Body of pancreas (tissue), 4 donors: ENCODE measurements at regions not wholly inside any gene's neighbourhood (a gene's known extent, or its start where the extent isn't known, plus 50 kb on each side); places are given as distances from the start of the nearest gene placed in this dataset.

Experiments
- ATAC-seq: fragments of 150-250 bp; one replicate; pipeline ENCODE4 v1.9.1; 2016
- DNase-seq, 4 donors: peaks; one replicate each; pipeline ENCODE4 v3.0.0-alpha.2; 2019
- H3K27ac ChIP-seq, 4 donors: fragments of 200-600 bp; sonication (generic); 1 replicate in 3 of 4; 2 replicates in 1 of 4; pipeline versions ENCODE4 v1.5.1 to v1.6.1; 2016 to 2019; ENCODE audit warnings: mild to moderate bottlenecking in 1 of 4, mixed read lengths in 1 of 4, moderate library complexity in 1 of 4
- H3K27me3 ChIP-seq, 2 donors: fragments of 200-600 bp; sonication (generic); one replicate each; pipeline ENCODE4 v1.6.0; 2016; ENCODE audit warnings: mild to moderate bottlenecking in 1 of 2
- H3K36me3 ChIP-seq, 2 donors: fragments of 200-600 bp; sonication (generic); replicated peaks in 1 of 2; 2 replicates each; pipeline ENCODE4 v1.5.1; 2016; ENCODE audit warnings: low read depth in 2 of 2; ENCODE audit not compliant: insufficient read depth in 1 of 2
- H3K4me1 ChIP-seq: fragments of 200-600 bp; sonication (generic); one replicate; pipeline ENCODE4 v1.6.0; 2016
- H3K4me3 ChIP-seq, 2 donors: fragments of 200-600 bp; sonication (generic); 1 replicate in 1 of 2; 2 replicates in 1 of 2; pipeline ENCODE4 v1.5.1; 2016 to 2019
- H3K9me3 ChIP-seq, 3 donors: fragments of 200-600 bp; sonication (generic); 1 replicate in 2 of 3; 2 replicates in 1 of 3; pipeline ENCODE4 v1.5.1; 2016
- POLR2A ChIP-seq, 3 donors: fragments of 450-650 bp; IDR thresholded peaks; one replicate each; pipeline ENCODE4 v1.6.1; 2016; ENCODE audit warnings: antibody characterized with exemption in 3 of 3, mild to moderate bottlenecking in 2 of 3
- WGBS, 2 donors: methylation state at CpG; one replicate each; pipeline ENCODE4 v1.1.5; 2017; 5-methylcytosine and 5-hydroxymethylcytosine counted together
- intact Hi-C: fragments of 100-400 bp; cut with DNase I; formaldehyde crosslinking; loops from one replicate; pipeline ENCODE4 v1.15.1; 2023
- TF ChIP-seq, protein P1 (sequence below), 7 experiments: fragments of 450-650 bp in 4 of 7; fragments of 200-600 bp in 3 of 7; sonication (generic) in 3 of 7; IDR thresholded peaks; one replicate each; pipeline ENCODE4 v1.5.1; 2016 to 2019; ENCODE audit warnings: antibody characterized with exemption in 7 of 7

- Histone ChIP-seq H3K4me3 (no peak overlapping the region), H3K4me1 (no peaks in the 10 kb centered on the region), H3K9me3 (no peaks in the 10 kb centered on the region), H3K27me3 (no peaks in the 10 kb centered on the region), H3K27ac (no peak overlapping the region), H3K36me3 (no peaks in the 10 kb centered on the region)
- WGBS, 2 donors, result 78 to 81% methylated on average over 6 of the region's 6 CpGs
- TF ChIP-seq POLR2A (IDR thresholded peaks at IDR 0.05), result no peak
- TF ChIP-seq, protein P1, sequence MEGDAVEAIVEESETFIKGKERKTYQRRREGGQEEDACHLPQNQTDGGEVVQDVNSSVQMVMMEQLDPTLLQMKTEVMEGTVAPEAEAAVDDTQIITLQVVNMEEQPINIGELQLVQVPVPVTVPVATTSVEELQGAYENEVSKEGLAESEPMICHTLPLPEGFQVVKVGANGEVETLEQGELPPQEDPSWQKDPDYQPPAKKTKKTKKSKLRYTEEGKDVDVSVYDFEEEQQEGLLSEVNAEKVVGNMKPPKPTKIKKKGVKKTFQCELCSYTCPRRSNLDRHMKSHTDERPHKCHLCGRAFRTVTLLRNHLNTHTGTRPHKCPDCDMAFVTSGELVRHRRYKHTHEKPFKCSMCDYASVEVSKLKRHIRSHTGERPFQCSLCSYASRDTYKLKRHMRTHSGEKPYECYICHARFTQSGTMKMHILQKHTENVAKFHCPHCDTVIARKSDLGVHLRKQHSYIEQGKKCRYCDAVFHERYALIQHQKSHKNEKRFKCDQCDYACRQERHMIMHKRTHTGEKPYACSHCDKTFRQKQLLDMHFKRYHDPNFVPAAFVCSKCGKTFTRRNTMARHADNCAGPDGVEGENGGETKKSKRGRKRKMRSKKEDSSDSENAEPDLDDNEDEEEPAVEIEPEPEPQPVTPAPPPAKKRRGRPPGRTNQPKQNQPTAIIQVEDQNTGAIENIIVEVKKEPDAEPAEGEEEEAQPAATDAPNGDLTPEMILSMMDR (IDR thresholded peaks at IDR 0.05), result no peak
- intact Hi-C loops, result no loop called here
- DNase-seq (no peak), ATAC-seq (no peak)
These were observed 320.4 kb downstream of the DRD1 start for GRCh38 chr5:175123542-175123941.

- TF ChIP-seq, protein P1 (IDR thresholded peaks at IDR 0.05), result no peak
- no peak for TF ChIP-seq POLR2A (IDR thresholded peaks at IDR 0.05)
- 81 to 85% methylated on average over 2 of the region's 2 CpGs for whole genome bisulfite sequencing, 2 donors
These were observed 322.5 kb downstream of the DRD1 start for GRCh38 chr5:175121457-175121856.

GRCh38 chr5:175120412-175120811 is 323.6 kb downstream of the DRD1 start:
- no peak overlapping the region for H3K27ac ChIP-seq
- TF ChIP-seq, protein P1 (IDR thresholded peaks at IDR 0.05), result no peak
- no peak for TF ChIP-seq POLR2A (IDR thresholded peaks at IDR 0.05)
- 74 to 89% methylated on average over 6 to 7 of the region's 7 CpGs for WGBS, 2 donors
- intact Hi-C loops, result no loop called here
- no peak overlapping the region for H3K4me3 ChIP-seq
- H3K4me1 ChIP-seq, result no peaks in the 10 kb centered on the region
- DNase-seq (no peak), ATAC-seq (no peak)
- no peaks in the 10 kb centered on the region for H3K9me3 ChIP-seq
- no peaks in the 10 kb centered on the region for H3K36me3 ChIP-seq
- H3K27me3 ChIP-seq, result no peaks in the 10 kb centered on the region

More at GRCh38 chr5:175121457-175121856, 322.5 kb downstream of the DRD1 start:
- Histone ChIP-seq H3K4me3 (no peak overlapping the region), H3K27me3 (no peaks in the 10 kb centered on the region), H3K9me3 (no peaks in the 10 kb centered on the region), H3K4me1 (no peaks in the 10 kb centered on the region), H3K27ac (no peak overlapping the region), H3K36me3 (no peaks in the 10 kb centered on the region)
- ATAC-seq, result no peak
- DNase-seq, result no peak
- intact Hi-C loops, result no loop called here

DNA sequence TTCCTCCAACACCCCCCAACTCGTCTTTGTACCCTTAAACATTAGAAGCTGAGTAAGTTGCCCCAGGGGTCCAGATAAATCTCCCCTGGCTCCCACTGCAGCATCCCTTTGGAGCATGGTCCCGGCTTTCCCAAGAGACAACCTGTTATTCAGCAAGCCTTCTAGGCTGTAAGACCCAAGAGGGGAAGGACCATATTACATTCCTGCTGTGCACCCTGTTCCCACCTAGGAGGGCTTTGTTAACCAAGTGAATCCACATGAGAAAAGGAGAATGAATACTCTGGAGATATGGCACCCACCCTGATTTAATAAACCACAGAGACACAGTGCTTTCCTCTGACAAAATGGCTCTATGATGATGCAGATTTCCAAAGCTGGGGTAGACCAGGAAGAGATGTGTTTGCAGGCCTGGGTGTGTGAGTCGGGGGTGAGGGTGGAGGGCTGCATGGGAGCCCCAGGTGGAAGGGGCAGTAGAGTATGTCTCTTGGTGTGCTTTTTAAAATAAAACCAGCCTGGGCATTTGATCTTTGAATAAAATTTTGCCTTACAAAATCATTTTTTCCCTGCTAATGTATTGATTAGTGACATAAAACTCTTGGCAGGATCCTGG is 325.2 kb downstream of the DRD1 start:
- no peak for ATAC-seq
- H3K27me3 ChIP-seq, result no peaks in the 10 kb centered on the region
- 55 to 71% methylated on average over 3 of the region's 3 CpGs for WGBS, 2 donors
- H3K4me1 ChIP-seq, result no peaks in the 10 kb centered on the region
- no peak for TF ChIP-seq POLR2A (IDR thresholded peaks at IDR 0.05)
- TF ChIP-seq, protein P1 (IDR thresholded peaks at IDR 0.05), result no peak
- DNase-seq, result no peak
- H3K4me3 ChIP-seq, result no peak overlapping the region
- no peaks in the 10 kb centered on the region for H3K9me3 ChIP-seq
- H3K27ac ChIP-seq, result no peak overlapping the region
- intact Hi-C loops, result no loop called here
- H3K36me3 ChIP-seq, result no peaks in the 10 kb centered on the region

- H3K4me1 ChIP-seq, result no peaks in the 10 kb centered on the region
- ATAC-seq (no peak), DNase-seq (no peak)
- no peak overlapping the region for H3K4me3 ChIP-seq
- intact Hi-C loops, result no loop called here
- H3K9me3 ChIP-seq, result no peaks in the 10 kb centered on the region
- TF ChIP-seq POLR2A (IDR thresholded peaks at IDR 0.05), result no peak
- TF ChIP-seq, protein P1 (IDR thresholded peaks at IDR 0.05), result no peak
- 60 to 71% methylated on average over 3 of the region's 3 CpGs for WGBS, 2 donors
- H3K27ac ChIP-seq, result no peak overlapping the region
- no peaks in the 10 kb centered on the region for H3K27me3 ChIP-seq
- H3K36me3 ChIP-seq, result no peaks in the 10 kb centered on the region
These were observed 327.4 kb downstream of the DRD1 start for GRCh38 chr5:175116466-175117048.
